GM23248 (cell line): ENCODE measurements at regions not wholly inside any gene's neighbourhood (a gene's known extent, or its start where the extent isn't known, plus 50 kb on each side); places are given as distances from the start of the nearest gene placed in this dataset.

Experiments
- EZH2 ChIP-seq: fragments of 200-600 bp; sonication (generic); IDR thresholded peaks from 2 replicates; pipeline ENCODE4 v1.6.1; 2018; ENCODE audit warnings: antibody characterized with exemption, mild to moderate bottlenecking; ENCODE audit not compliant: insufficient read depth, poor library complexity, severe bottlenecking
- EZH2phosphoT487 ChIP-seq: fragments of 200-600 bp; sonication (generic); IDR thresholded peaks from 2 replicates; pipeline ENCODE4 v1.6.1; 2018; ENCODE audit warnings: antibody characterized with exemption, moderate library complexity, mild to moderate bottlenecking, low read depth; ENCODE audit not compliant: insufficient read depth

DNA sequence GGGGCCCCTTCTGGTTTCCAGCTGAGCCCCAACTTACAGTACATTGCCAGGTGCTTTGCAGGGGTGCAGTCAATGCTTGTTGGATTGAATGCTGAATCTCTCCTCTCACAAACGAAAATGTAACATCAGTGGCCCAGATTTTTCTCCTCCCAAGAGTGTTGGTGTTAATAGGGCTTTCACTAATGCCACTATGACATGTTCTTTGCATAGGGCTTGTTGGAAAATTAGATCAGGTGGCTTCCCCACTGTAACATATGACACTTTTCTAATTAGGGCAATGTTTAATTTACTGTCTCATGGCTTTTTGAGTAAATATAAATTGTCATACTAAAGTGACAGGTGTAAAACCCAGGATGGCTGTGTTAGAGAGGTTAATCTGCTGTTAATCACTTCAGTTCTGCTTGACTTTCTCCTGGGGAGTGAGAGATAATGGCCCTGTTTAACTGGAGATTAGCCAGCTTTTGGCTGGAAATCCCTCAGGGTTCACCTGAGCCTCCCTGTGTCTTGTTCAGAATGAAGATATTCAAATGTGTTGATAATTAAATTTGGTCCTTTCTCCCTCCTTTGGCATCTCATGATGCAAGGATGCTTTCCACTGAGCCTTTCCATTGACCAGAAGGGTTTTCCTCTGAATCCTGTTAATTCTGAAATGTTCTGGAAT, 502.3 kb downstream of the RBFOX1 start:
- TF ChIP-seq EZH2 (no peak), EZH2phosphoT487 (no peak)
